ENCODE measurements at regions not wholly inside any gene's neighbourhood (a gene's known extent, or its start where the extent isn't known, plus 50 kb on each side); places are given as distances from the start of the nearest gene placed in this dataset.

DNA sequence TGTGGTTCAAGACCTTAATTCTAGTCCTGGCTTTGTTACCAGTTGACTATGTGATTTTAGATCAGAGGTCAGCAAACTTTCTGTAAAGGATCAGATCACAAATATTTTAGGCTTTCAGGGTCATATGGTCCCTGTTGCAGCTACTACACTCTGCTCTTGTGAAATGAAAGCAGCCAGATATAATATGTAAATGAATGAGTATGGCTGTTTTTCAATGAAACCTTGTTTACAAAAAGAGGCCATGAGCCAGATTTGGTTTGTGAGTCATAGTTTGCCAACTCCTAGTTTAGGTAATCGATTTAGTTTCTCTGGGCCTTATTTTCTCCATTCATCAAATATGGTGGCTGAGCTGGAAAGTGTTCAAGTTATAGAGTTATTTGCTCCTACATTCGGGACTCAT lies 346.7 kb downstream of the NUF2 start:
- no peaks in the 10 kb centered on the region for H3K27me3 ChIP-seq (ENCODE audit: control insufficient read depth in 2 of 2, insufficient read depth in 2 of 2, low read length in 2 of 2)
- no peaks in the 10 kb centered on the region for H4K20me1 ChIP-seq (replicated peaks; ENCODE audit: control insufficient read depth, extremely low read depth, insufficient read depth, low read length)
- CTCF ChIA-PET: no interaction called here
- POLR2A ChIA-PET: no interaction called here
- FAIRE-seq: no peak
- H3K9ac ChIP-seq (replicated peaks; ENCODE audit: extremely low read depth, insufficient read depth, low read length): no peak overlapping the region
- no TSS peak for BruUV-seq (replicated peaks)
- no peak overlapping the region for H3K4me3 ChIP-seq (replicated peaks in 1 of 3; ENCODE audit: insufficient read depth in 1 of 3, low read depth in 1 of 3, low read length in 3 of 3)
- H3K4me2 ChIP-seq (ENCODE audit: insufficient read depth, low read length): no peak overlapping the region
- intact Hi-C loops (cut with micrococcal nuclease): loop anchor here (10.0 kb wide), 1 partner anchor 94 kb away; no protein-coding TSS in a partner anchor
- TF ChIP-seq MYC (IDR thresholded peaks at IDR 0.05; ENCODE audit: low read depth, low read length): no peak
- TF ChIP-seq GATA2 (IDR thresholded peaks at IDR 0.05; ENCODE audit: insufficient read depth, insufficient read length, low read depth, low read length): no peak
- H3K4me1 ChIP-seq (ENCODE audit: control insufficient read depth, extremely low read depth, insufficient read depth, low read length): no peaks in the 10 kb centered on the region
- dilution Hi-C loops (cut with MboI; ENCODE audit: extremely low pct_ligation_motif_present, low sequenced_read_pairs): no loop called here
- no peaks in the 10 kb centered on the region for H3K9me1 ChIP-seq (replicated peaks; ENCODE audit: control insufficient read depth, extremely low read depth, insufficient read depth, low read length)
- DNase-seq (ENCODE audit: low read depth, low spot score): no peak
- no peaks in the 10 kb centered on the region for H3K79me2 ChIP-seq (ENCODE audit: control insufficient read depth, insufficient read depth, low read length)
- H3K36me3 ChIP-seq (ENCODE audit: control insufficient read depth in 2 of 2, extremely low read depth in 1 of 2, insufficient read depth in 2 of 2, low read length in 2 of 2): no peaks in the 10 kb centered on the region
- H3K9me3 ChIP-seq (replicated peaks; ENCODE audit: control insufficient read depth, insufficient read depth, low read length): no peaks in the 10 kb centered on the region
- H3K27ac ChIP-seq (ENCODE audit: insufficient read depth, low read depth, low read length): no peak overlapping the region
- H2AFZ ChIP-seq (ENCODE audit: low read depth, low read length): no peak overlapping the region

DNA sequence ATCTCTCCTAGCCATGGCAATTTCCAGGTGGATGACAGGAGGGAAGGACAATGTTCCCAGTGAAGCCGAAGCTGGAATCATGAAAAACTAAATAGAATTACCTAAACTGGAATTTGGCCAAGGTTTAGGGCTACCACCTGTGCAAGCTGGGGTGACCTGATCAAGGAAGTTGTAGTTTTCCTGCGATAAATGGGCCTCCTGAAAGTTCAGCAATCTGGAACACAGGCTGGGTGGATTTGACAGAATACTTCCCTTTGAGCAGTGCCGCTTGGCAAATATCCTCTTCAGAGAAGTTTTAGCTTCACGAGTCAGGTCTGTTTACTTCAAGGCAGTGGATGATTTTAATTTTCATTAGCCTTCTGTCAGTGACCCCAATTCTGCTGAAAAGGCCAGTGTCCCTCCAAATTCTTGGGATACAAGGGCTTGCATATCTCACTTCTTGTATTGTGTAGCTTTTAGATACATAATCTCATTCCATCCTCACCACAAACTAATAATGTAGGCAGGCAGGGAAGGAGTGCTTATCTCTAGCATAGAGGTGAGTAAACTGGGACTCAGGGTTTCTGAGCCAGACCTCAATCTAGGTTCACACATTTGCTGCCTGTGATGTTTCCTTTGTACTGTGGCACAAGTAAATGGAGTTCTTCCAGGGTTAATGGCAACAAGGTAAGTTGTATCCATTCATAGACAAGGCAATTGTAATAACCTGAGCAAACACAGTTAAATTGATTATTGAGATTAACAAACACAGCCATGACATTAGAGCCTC lies 349.4 kb downstream of the NUF2 start:
- H4K20me1 ChIP-seq (replicated peaks; ENCODE audit: control insufficient read depth, extremely low read depth, insufficient read depth, low read length): no peaks in the 10 kb centered on the region
- H3K27ac ChIP-seq (ENCODE audit: insufficient read depth, low read depth, low read length): no peak overlapping the region
- DNase-seq (ENCODE audit: low read depth, low spot score) (no peak), FAIRE-seq (no peak)
- H3K4me1 ChIP-seq (ENCODE audit: control insufficient read depth, extremely low read depth, insufficient read depth, low read length): no peaks in the 10 kb centered on the region
- no peaks in the 10 kb centered on the region for H3K36me3 ChIP-seq (ENCODE audit: control insufficient read depth in 2 of 2, extremely low read depth in 1 of 2, insufficient read depth in 2 of 2, low read length in 2 of 2)
- no peaks in the 10 kb centered on the region for H3K9me1 ChIP-seq (replicated peaks; ENCODE audit: control insufficient read depth, extremely low read depth, insufficient read depth, low read length)
- BruUV-seq (replicated peaks): no TSS peak
- TF ChIP-seq GATA2 (IDR thresholded peaks at IDR 0.05; ENCODE audit: insufficient read depth, insufficient read length, low read depth, low read length): no peak
- TF ChIP-seq, protein P1, sequence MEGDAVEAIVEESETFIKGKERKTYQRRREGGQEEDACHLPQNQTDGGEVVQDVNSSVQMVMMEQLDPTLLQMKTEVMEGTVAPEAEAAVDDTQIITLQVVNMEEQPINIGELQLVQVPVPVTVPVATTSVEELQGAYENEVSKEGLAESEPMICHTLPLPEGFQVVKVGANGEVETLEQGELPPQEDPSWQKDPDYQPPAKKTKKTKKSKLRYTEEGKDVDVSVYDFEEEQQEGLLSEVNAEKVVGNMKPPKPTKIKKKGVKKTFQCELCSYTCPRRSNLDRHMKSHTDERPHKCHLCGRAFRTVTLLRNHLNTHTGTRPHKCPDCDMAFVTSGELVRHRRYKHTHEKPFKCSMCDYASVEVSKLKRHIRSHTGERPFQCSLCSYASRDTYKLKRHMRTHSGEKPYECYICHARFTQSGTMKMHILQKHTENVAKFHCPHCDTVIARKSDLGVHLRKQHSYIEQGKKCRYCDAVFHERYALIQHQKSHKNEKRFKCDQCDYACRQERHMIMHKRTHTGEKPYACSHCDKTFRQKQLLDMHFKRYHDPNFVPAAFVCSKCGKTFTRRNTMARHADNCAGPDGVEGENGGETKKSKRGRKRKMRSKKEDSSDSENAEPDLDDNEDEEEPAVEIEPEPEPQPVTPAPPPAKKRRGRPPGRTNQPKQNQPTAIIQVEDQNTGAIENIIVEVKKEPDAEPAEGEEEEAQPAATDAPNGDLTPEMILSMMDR (IDR thresholded peaks at IDR 0.05; ENCODE audit: extremely low read depth in 1 of 2, insufficient read depth in 1 of 2, low read depth in 1 of 2, low read length in 2 of 2): no peak
- TF ChIP-seq FOS (IDR thresholded peaks at IDR 0.05; ENCODE audit: borderline replicate concordance, insufficient read depth, low read length): no peak
- no peak for TF ChIP-seq JUN (IDR thresholded peaks at IDR 0.05; ENCODE audit: borderline replicate concordance, insufficient read depth, insufficient read length, low read depth)
- TF ChIP-seq EZH2 (IDR thresholded peaks at IDR 0.05; ENCODE audit: borderline replicate concordance, low read depth, low read length, severe bottlenecking): no peak
- TF ChIP-seq, protein P2, sequence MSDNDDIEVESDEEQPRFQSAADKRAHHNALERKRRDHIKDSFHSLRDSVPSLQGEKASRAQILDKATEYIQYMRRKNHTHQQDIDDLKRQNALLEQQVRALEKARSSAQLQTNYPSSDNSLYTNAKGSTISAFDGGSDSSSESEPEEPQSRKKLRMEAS (IDR thresholded peaks at IDR 0.05; ENCODE audit: insufficient read depth, insufficient read length): no peak
- no peak for TF ChIP-seq POLR2AphosphoS5 (IDR thresholded peaks at IDR 0.05; ENCODE audit: insufficient read depth, low read depth, low read length)
- no peak for TF ChIP-seq POLR2A (IDR thresholded peaks at IDR 0.05; ENCODE audit: low read depth, low read length)
- TF ChIP-seq MYC (IDR thresholded peaks at IDR 0.05; ENCODE audit: low read depth, low read length): no peak
- ChIA-PET CTCF (no interaction called here), POLR2A (no interaction called here)
- no peak overlapping the region for H2AFZ ChIP-seq (ENCODE audit: low read depth, low read length)
- no peak overlapping the region for H3K4me2 ChIP-seq (ENCODE audit: insufficient read depth, low read length)
- H3K9me3 ChIP-seq (replicated peaks; ENCODE audit: control insufficient read depth, insufficient read depth, low read length): no peaks in the 10 kb centered on the region
- intact Hi-C loops (cut with micrococcal nuclease) (no loop called here), dilution Hi-C loops (cut with MboI; ENCODE audit: extremely low pct_ligation_motif_present, low sequenced_read_pairs) (no loop called here)
- no peak overlapping the region for H3K4me3 ChIP-seq (replicated peaks in 1 of 3; ENCODE audit: insufficient read depth in 1 of 3, low read depth in 1 of 3, low read length in 3 of 3)
- H3K9ac ChIP-seq (replicated peaks; ENCODE audit: extremely low read depth, insufficient read depth, low read length): no peak overlapping the region
- no peaks in the 10 kb centered on the region for H3K79me2 ChIP-seq (ENCODE audit: control insufficient read depth, insufficient read depth, low read length)
- H3K27me3 ChIP-seq (ENCODE audit: control insufficient read depth in 2 of 2, insufficient read depth in 2 of 2, low read length in 2 of 2): no peaks in the 10 kb centered on the region
